ENCODE measurements at regions not wholly inside any gene's neighbourhood (a gene's known extent, or its start where the extent isn't known, plus 50 kb on each side); places are given as distances from the start of the nearest gene placed in this dataset.

DNA sequence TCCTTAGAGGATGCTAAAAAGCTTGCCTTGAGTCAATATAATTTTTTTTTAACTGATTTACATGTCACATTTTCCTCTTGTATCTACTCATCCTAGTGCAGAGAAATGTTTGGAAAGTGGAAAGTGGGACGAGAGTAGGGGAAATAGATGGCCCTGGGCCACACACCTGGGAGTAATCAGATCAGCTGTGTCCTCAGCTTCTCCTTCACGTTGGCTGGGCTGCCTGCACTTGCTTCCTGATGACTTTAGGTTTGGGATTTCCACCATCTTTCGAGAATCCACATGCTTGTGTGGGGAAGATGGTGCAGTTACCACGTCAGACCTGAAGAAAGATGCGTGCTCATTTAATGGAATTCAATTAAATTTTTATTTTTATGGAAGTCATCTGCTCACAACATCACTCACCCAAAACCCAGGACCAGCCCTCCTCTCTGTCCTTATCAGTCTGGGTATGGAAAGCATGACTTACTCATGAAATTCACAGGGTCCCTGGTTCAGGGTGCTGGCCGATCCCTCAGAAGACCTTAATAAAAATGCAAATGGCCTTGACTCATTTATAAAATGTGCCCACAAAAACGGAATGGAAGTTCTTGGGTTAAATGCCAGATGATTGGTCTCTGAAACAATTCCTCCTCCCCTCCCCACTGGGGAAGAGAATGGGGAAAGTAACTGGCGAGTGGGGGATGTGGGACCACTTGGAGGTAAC, 74.5 kb upstream of the TIAM2 start:
- in situ Hi-C loops (cut with MboI): no loop called here
- H3K4me3 ChIP-seq: no peak overlapping the region
- no peaks in the 10 kb centered on the region for H3K4me1 ChIP-seq (replicated peaks in 1 of 2; ENCODE audit: control insufficient read depth in 2 of 2, insufficient read depth in 2 of 2, low read length in 2 of 2)
- WGBS (ENCODE audit: insufficient coverage, low coverage, missing lambda C conversion rate): 23% methylated on average over 8 of the region's 8 CpGs
- H4K20me1 ChIP-seq (replicated peaks; ENCODE audit: control insufficient read depth, insufficient read depth, low read length): no peaks in the 10 kb centered on the region
- no peaks in the 10 kb centered on the region for H3K9me1 ChIP-seq (ENCODE audit: control insufficient read depth, insufficient read depth, low read length)
- no peak overlapping the region for H3K4me2 ChIP-seq (ENCODE audit: insufficient read depth, low read length)
- FAIRE-seq (no peak), ATAC-seq (no peak), DNase-seq (ENCODE audit: extremely low read depth in 1 of 4, low spot score in 3 of 4) (no peak)
- no peaks in the 10 kb centered on the region for H3K36me3 ChIP-seq (ENCODE audit: control insufficient read depth, insufficient read depth, low read length)
- BruUV-seq (replicated peaks): no TSS peak
- intact Hi-C loops (cut with micrococcal nuclease): no loop called here
- ChIA-PET CTCF (ENCODE audit: low intra/inter-chr PET ratio) (no interaction called here), POLR2A (interaction anchor here (0.8 to 1.0 kb wide), 2 partner anchors 11 to 211 kb away, joined by 3 read pairs; no protein-coding TSS in a partner anchor)
- H3K9ac ChIP-seq (ENCODE audit: insufficient read depth in 1 of 2, low read depth in 2 of 2, low read length in 2 of 2): no peak overlapping the region
- H2AFZ ChIP-seq (ENCODE audit: low read depth, low read length): no peak overlapping the region
- peaks cover 0 to 6% of the 10 kb centered on the region in 2 experiments; a peak in 1 of 5 replicates for H3K27me3 ChIP-seq (ENCODE audit: control insufficient read depth in 2 of 2, insufficient read depth in 2 of 2, low read length in 2 of 2)
- no peaks in the 10 kb centered on the region for H3K9me3 ChIP-seq (replicated peaks; ENCODE audit: control insufficient read depth, insufficient read depth, low read depth, low read length)
- no peak overlapping the region for H3K27ac ChIP-seq (ENCODE audit: extremely low read depth, low read depth, low read length)
- H3K79me2 ChIP-seq (ENCODE audit: control insufficient read depth, insufficient read depth, low read length): no peaks in the 10 kb centered on the region
- TF ChIP-seq PHF8 (IDR thresholded peaks at IDR 0.05; ENCODE audit: borderline replicate concordance, low read length): no peak

DNA sequence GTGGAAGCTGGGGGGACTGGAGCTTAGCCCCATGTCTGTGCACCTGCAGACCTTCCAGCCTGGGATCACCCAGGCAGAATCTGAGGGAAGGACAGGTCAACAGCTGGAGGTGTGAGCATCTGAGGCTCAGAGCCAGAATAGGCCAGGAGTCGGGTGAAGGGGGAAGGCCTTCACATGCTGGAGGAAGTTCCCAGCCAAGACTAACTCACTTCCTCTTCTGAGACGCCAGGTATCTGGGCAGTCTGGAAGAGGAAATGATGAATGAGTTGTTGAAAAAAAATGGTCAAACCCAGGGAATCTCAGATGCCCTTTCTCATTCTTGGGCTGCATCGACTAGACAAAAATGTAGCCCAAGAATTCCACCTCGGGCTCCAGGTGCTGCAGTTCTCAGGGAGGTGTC, 73.6 kb upstream of the TIAM2 start:
- ChIA-PET CTCF (ENCODE audit: low intra/inter-chr PET ratio) (no interaction called here), POLR2A (interaction anchor here (0.6 to 1.0 kb wide), 3 partner anchors 12 to 961 kb away, joined by 3 read pairs; no protein-coding TSS in a partner anchor)
- Histone ChIP-seq H3K79me2 (ENCODE audit: control insufficient read depth, insufficient read depth, low read length) (no peaks in the 10 kb centered on the region), H3K9me1 (ENCODE audit: control insufficient read depth, insufficient read depth, low read length) (no peaks in the 10 kb centered on the region), H3K9me3 (replicated peaks; ENCODE audit: control insufficient read depth, insufficient read depth, low read depth, low read length) (no peaks in the 10 kb centered on the region), H2AFZ (ENCODE audit: low read depth, low read length) (no peak overlapping the region), H3K27me3 (ENCODE audit: control insufficient read depth in 2 of 2, insufficient read depth in 2 of 2, low read length in 2 of 2) (peaks cover 0 to 6% of the 10 kb centered on the region in 2 experiments; a peak in 1 of 5 replicates), H3K4me1 (replicated peaks in 1 of 2; ENCODE audit: control insufficient read depth in 2 of 2, insufficient read depth in 2 of 2, low read length in 2 of 2) (no peaks in the 10 kb centered on the region), H4K20me1 (replicated peaks; ENCODE audit: control insufficient read depth, insufficient read depth, low read length) (no peaks in the 10 kb centered on the region), H3K4me2 (ENCODE audit: insufficient read depth, low read length) (no peak overlapping the region), H3K9ac (ENCODE audit: insufficient read depth in 1 of 2, low read depth in 2 of 2, low read length in 2 of 2) (no peak overlapping the region), H3K4me3 (no peak overlapping the region), H3K27ac (ENCODE audit: extremely low read depth, low read depth, low read length) (no peak overlapping the region), H3K36me3 (ENCODE audit: control insufficient read depth, insufficient read depth, low read length) (no peaks in the 10 kb centered on the region)
- no peak for TF ChIP-seq MEF2A (IDR thresholded peaks at IDR 0.05; ENCODE audit: control insufficient read depth, low read depth, low read length)
- TF ChIP-seq XRCC5 (IDR thresholded peaks at IDR 0.05; ENCODE audit: low read depth, low read length): no peak
- TF ChIP-seq SMARCE1 (IDR thresholded peaks at IDR 0.05): no peak
- TF ChIP-seq SPI1 (IDR thresholded peaks at IDR 0.05; ENCODE audit: borderline replicate concordance, low read depth, low read length): peak; percentile 94
- no peak for TF ChIP-seq TRIM25 (IDR thresholded peaks at IDR 0.05; ENCODE audit: borderline replicate concordance)
- TF ChIP-seq E2F1 (CRISPR knock-in tag; IDR thresholded peaks at IDR 0.05): no peak
- TF ChIP-seq ZNF311 (CRISPR knock-in tag; IDR thresholded peaks at IDR 0.05): no peak
- no peak for TF ChIP-seq RBFOX2 (IDR thresholded peaks at IDR 0.05; ENCODE audit: low read depth, low read length)
- TF ChIP-seq ZBED1 (IDR thresholded peaks at IDR 0.05): no peak
- TF ChIP-seq MEIS2 (IDR thresholded peaks at IDR 0.05; ENCODE audit: partially characterized antibody): peak; percentile 42
- DNase-seq (ENCODE audit: extremely low read depth in 1 of 4, low spot score in 3 of 4): no peak
- in situ Hi-C loops (cut with MboI): no loop called here
- 20% methylated on average over 4 of the region's 4 CpGs for WGBS (ENCODE audit: insufficient coverage, low coverage, missing lambda C conversion rate)
- intact Hi-C loops (cut with micrococcal nuclease): no loop called here
- FAIRE-seq: no peak
- no peak; the same call in 2 of the 3 replicates for ATAC-seq
- no TSS peak for BruUV-seq (replicated peaks)

Data from K562 (cell line).